SK-N-SH (cell line): ENCODE measurements at regions not wholly inside any gene's neighbourhood (a gene's known extent, or its start where the extent isn't known, plus 50 kb on each side); places are given as distances from the start of the nearest gene placed in this dataset.
"Not testable (repeated sequence)": the region's sequence is repeated elsewhere in the genome, so short reads cannot be mapped to it uniquely, and the experiment has no call there.

Experiments
- CTCF ChIA-PET: fragments of 300-600, 350-600 bp; formaldehyde crosslinking; extraction: SDS; loops from one replicate; lab custom pipeline; 2021; lab: Yijun Ruan, JAX
- POLR2A ChIA-PET: fragments of 350-600 bp; sonication (Branson Sonifier 250); formaldehyde crosslinking; extraction: SDS; loops from one replicate; lab custom pipeline; 2020; ENCODE audit warnings: antibody characterized with exemption, inconsistent platforms; lab: Yijun Ruan, JAX
- DNase-seq: peaks from one replicate; pipeline ENCODE4 v3.0.0; 2012
- H2AFZ ChIP-seq: fragments of 200-600 bp; sonication (generic); 2 replicates; pipeline ENCODE4 v1.8.1; 2016; ENCODE audit warnings: antibody characterized with exemption, mild to moderate bottlenecking, low read depth
- H3F3A ChIP-seq: fragments of 200-600 bp; sonication (generic); replicated peaks from 2 replicates; pipeline ENCODE3; 2016; ENCODE audit warnings: antibody characterized with exemption, mild to moderate bottlenecking; ENCODE audit not compliant: insufficient read depth
- H3K27ac ChIP-seq, 2 experiments: fragments of 200-500 bp in 1 of 2; fragments of 200-600 bp in 1 of 2; sonication (Bioruptor generic) in 1 of 2; sonication (generic), shearing (Covaris generic) in 1 of 2; 2 replicates each; pipeline versions ENCODE4 v1.5.1 to v1.6.1; 2014 to 2016; ENCODE audit warnings: low read depth in 2 of 2, inconsistent platforms in 1 of 2, low read length in 1 of 2, mild to moderate bottlenecking in 1 of 2, mixed read lengths in 1 of 2
- H3K27me3 ChIP-seq: fragments of 200-600 bp; sonication (generic), shearing (Covaris generic); 2 replicates; pipeline ENCODE4 v1.6.1; 2016; ENCODE audit warnings: mixed run types; ENCODE audit not compliant: insufficient read depth
- H3K36me3 ChIP-seq, 2 experiments: fragments of 200-500 bp in 1 of 2; fragments of 200-600 bp in 1 of 2; sonication (Bioruptor generic) in 1 of 2; sonication (generic) in 1 of 2; replicated peaks in 1 of 2; 2 replicates each; pipeline versions ENCODE3 to v1.5.1; 2014 to 2016; ENCODE audit warnings: low read length in 1 of 2, mild to moderate bottlenecking in 1 of 2; ENCODE audit not compliant: insufficient read depth in 2 of 2, control insufficient read depth in 1 of 2
- H3K4me1 ChIP-seq, 2 experiments: fragments of 200-500 bp in 1 of 2; fragments of 200-600 bp in 1 of 2; sonication (Bioruptor generic) in 1 of 2; sonication (generic), shearing (Covaris generic) in 1 of 2; 2 replicates each; pipeline versions ENCODE4 v1.5.1 to v1.6.1; 2014 to 2016; ENCODE audit warnings: low read depth in 1 of 2, low read length in 1 of 2, mixed run types in 1 of 2; ENCODE audit not compliant: insufficient read depth in 2 of 2, control insufficient read depth in 1 of 2
- H3K4me2 ChIP-seq: fragments of 200-600 bp; sonication (generic), shearing (Covaris generic); 2 replicates; pipeline ENCODE4 v1.6.1; 2017; ENCODE audit warnings: mixed run types
- H3K4me3 ChIP-seq, 2 experiments: fragments of 200-500 bp in 1 of 2; fragments of 200-600 bp in 1 of 2; sonication (Bioruptor generic) in 1 of 2; sonication (generic), shearing (Covaris generic) in 1 of 2; 2 replicates each; pipeline versions ENCODE4 v1.5.1 to v1.8.1; 2014 to 2016; ENCODE audit warnings: low read depth in 2 of 2, inconsistent platforms in 1 of 2, low read length in 1 of 2, mild to moderate bottlenecking in 1 of 2, mixed read lengths in 1 of 2, moderate library complexity in 1 of 2
- H3K79me2 ChIP-seq: fragments of 200-600 bp; sonication (generic); 2 replicates; pipeline ENCODE4 v1.8.1; 2017; ENCODE audit warnings: mild to moderate bottlenecking; ENCODE audit not compliant: insufficient read depth
- H3K9ac ChIP-seq: fragments of 200-600 bp; sonication (generic); 2 replicates; pipeline ENCODE4 v1.6.1; 2017; ENCODE audit warnings: mixed run types
- H3K9me2 ChIP-seq: fragments of 200-600 bp; sonication (generic); 2 replicates; pipeline ENCODE4 v1.6.1; 2017; ENCODE audit warnings: mixed run types
- H3K9me3 ChIP-seq: fragments of 200-600 bp; sonication (generic); 2 replicates; pipeline ENCODE4 v1.6.1; 2017; ENCODE audit warnings: mixed run types, mild to moderate bottlenecking, moderate library complexity
- H4K20me1 ChIP-seq: fragments of 200-600 bp; sonication (generic); 2 replicates; pipeline ENCODE4 v1.6.1; 2017; ENCODE audit warnings: mild to moderate bottlenecking, mixed run types; ENCODE audit not compliant: insufficient read depth
- NFIC ChIP-seq: IDR thresholded peaks from 2 replicates; pipeline ENCODE4 v1.4.0; 2012; ENCODE audit warnings: borderline replicate concordance
- RXRA ChIP-seq: IDR thresholded peaks from 2 replicates; pipeline ENCODE4 v1.4.0; 2012; ENCODE audit warnings: low read depth, mild to moderate bottlenecking, borderline replicate concordance
- TCF12 ChIP-seq: IDR thresholded peaks from 2 replicates; pipeline ENCODE4 v1.4.0; 2012
- TEAD4 ChIP-seq: IDR thresholded peaks from 2 replicates; pipeline ENCODE4 v1.4.0; 2012; ENCODE audit warnings: mild to moderate bottlenecking, borderline replicate concordance; ENCODE audit not compliant: insufficient read depth
- WGBS: methylation state at CpG from one replicate; pipeline ENCODE4 v1.1.6; 2017; ENCODE audit warnings: low lambda C conversion rate; 5-methylcytosine and 5-hydroxymethylcytosine counted together

GRCh38 chr1:94296018-94296417 lies 58.6 kb upstream of the ARHGAP29 start:
- ChIA-PET CTCF (no interaction called here), POLR2A (no interaction called here)
- Histone ChIP-seq H4K20me1 (no peaks in the 10 kb centered on the region), H3K4me2 (no peak overlapping the region), H3F3A (no peaks in the 10 kb centered on the region), H2AFZ (no peak overlapping the region), H3K4me3 (no peak overlapping the region), H3K36me3 (no peaks in the 10 kb centered on the region), H3K79me2 (no peaks in the 10 kb centered on the region), H3K27me3 (no peaks in the 10 kb centered on the region), H3K4me1 (peaks cover 0 to 14% of the 10 kb centered on the region in 2 experiments; a peak in 1 of 4 replicates), H3K9ac (no peak overlapping the region), H3K9me3 (no peaks in the 10 kb centered on the region), H3K9me2 (no peaks in the 10 kb centered on the region), H3K27ac (0 out of 4 replicates have a peak overlapping the region, but pooled peaks of 1 of the 2 experiments have one; percentile 20)
- TF ChIP-seq NFIC, result no peak
- TF ChIP-seq RXRA, result no peak
- TF ChIP-seq TCF12, result no peak
- no peak for TF ChIP-seq TEAD4
- WGBS, result 80% methylated on average over 5 of the region's 5 CpGs
- no peak for DNase-seq

DNA sequence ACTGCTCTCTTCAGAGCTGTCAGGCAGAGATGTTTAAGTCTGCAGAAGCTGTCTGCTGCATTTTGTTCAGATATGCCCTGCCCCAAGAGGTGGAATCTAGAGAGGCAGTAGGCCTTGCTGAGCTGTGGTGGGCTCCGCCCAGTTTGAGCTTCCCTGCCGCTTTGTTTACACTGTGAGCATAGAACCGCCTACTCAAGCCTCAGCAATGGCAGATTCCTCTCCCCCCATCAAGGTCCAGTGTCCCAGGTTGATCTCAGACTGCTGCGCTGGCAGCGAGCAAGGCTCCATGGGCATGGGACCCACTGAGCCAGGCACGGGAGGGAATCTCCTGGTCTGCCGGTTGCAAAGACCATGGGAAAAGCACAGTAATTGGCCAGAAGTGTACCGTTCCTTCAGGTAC lies 55.6 kb upstream of the ARHGAP29 start:
- H3K9me3 ChIP-seq, H3K4me2 ChIP-seq, H3K27me3 ChIP-seq, H3K4me3 ChIP-seq, H3K36me3 ChIP-seq, H3K9ac ChIP-seq, H3K27ac ChIP-seq, H3K9me2 ChIP-seq, DNase-seq, H3K4me1 ChIP-seq, H4K20me1 ChIP-seq, H3K79me2 ChIP-seq, H2AFZ ChIP-seq, POLR2A ChIA-PET, H3F3A ChIP-seq: not testable (repeated sequence)
- 89% methylated on average over 5 of the region's 8 CpGs for whole genome bisulfite sequencing
- CTCF ChIA-PET, result interaction anchor here (1.0 to 1.6 kb wide), 3 partner anchors 43 to 68 kb away, joined by 3 to 4 read pairs (median 3); partner anchors contain the start of gene ARHGAP29

DNA sequence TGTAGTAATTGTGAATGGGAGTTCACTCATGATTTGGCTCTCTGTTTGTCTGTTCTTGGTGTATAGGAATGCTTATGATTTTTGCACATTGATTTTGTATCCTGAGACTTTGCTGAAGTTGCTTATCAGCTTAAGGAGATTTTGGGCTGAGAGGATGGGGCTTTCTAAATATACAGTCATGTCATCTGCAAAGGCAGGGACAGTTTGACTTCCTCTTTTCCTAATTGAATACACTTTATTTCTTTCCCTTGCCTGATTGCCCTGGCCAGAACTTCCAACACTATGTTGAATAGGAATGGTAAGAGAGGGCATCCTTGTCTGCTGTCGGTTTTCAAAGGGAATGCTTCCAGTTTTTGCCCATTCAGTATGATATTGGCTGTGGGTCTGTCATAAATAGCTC lies 51.9 kb upstream of the ARHGAP29 start:
- H3K9me3 ChIP-seq, POLR2A ChIA-PET: not testable (repeated sequence)

More for the DNA sequence above, 51.9 kb upstream of the ARHGAP29 start:
- H3K4me2 ChIP-seq, H4K20me1 ChIP-seq, H3K79me2 ChIP-seq, H3K27ac ChIP-seq, DNase-seq, CTCF ChIA-PET, H3F3A ChIP-seq, H3K4me1 ChIP-seq, H3K4me3 ChIP-seq, H3K9me2 ChIP-seq, H3K9ac ChIP-seq, H3K36me3 ChIP-seq, H2AFZ ChIP-seq, H3K27me3 ChIP-seq: not testable (repeated sequence)
- 62% methylated on average over 1 of the region's 1 CpG for WGBS
